HG02970 (cell line): ENCODE measurements at regions not wholly inside any gene's neighbourhood (a gene's known extent, or its start where the extent isn't known, plus 50 kb on each side); places are given as distances from the start of the nearest gene placed in this dataset.
"Not testable (repeated sequence)": the region's sequence is repeated elsewhere in the genome, so short reads cannot be mapped to it uniquely, and the experiment has no call there.

Experiments used
- ATAC-seq: cut with Tn5 transposase; IDR thresholded peaks from one replicate; pipeline ENCODE4 v1.9.1; 2021; ENCODE audit warnings: mild to moderate bottlenecking, moderate library complexity, moderate number of reproducible peaks; ENCODE audit not compliant: unreplicated experiment, low FRiP score

DNA sequence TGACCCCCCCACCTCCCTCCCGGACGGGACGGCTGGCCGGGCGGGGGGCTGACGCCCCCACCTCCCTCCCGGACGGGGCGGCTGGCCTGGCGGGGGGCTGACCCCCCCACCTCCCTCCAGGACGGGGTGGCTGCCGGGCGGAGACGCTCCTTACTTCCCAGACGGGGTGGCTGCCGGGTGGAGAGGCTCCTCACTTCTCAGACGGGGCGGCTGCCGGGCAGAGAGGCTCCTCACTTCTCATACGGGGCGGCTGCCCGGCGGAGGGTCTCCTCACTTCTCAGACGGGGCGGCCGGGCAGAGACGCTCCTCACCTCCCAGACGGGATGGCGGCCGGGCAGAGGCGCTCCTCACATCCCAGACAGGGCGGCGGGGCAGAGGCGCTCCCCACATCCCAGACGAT lies 84.7 kb downstream of the OR2B2 start:
- not testable (repeated sequence) for ATAC-seq

- ATAC-seq: not testable (repeated sequence)
These were observed 85.6 kb downstream of the OR2B2 start for GRCh38 chr6:27826612-27826985.

DNA sequence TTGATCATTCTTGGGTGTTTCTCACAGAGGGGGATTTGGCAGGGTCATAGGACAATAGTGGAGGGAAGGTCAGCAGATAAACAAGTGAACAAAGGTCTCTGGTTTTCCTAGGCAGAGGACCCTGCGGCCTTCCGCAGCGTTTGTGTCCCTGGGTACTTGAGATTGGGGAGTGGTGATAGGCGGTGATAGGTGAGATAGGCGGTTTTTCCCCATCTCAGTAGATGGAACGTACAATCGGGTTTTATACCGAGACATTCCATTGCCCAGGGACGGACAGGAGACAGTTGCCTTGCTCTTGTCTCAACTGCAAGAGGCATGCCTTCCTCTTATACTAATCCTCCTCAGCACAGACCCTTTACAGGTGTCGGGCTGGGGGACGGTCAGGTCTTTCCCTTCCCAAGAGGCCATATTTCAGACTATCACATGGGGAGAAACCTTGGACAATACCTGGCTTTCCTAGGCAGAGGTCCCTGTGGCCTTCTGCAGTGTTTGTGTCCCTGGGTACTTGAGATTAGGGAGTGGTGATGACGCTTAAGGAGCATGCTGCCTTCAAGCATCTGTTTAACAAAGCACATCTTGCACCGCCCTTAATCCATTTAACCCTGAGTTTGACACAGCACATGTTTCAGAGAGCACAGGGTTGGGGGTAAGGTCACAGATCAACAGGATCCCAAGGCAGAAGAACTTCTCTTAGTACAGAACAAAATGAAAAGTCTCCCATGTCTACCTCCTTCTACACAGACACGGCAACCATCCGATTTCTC lies 86.2 kb downstream of the OR2B2 start:
- ATAC-seq: not testable (repeated sequence)

DNA sequence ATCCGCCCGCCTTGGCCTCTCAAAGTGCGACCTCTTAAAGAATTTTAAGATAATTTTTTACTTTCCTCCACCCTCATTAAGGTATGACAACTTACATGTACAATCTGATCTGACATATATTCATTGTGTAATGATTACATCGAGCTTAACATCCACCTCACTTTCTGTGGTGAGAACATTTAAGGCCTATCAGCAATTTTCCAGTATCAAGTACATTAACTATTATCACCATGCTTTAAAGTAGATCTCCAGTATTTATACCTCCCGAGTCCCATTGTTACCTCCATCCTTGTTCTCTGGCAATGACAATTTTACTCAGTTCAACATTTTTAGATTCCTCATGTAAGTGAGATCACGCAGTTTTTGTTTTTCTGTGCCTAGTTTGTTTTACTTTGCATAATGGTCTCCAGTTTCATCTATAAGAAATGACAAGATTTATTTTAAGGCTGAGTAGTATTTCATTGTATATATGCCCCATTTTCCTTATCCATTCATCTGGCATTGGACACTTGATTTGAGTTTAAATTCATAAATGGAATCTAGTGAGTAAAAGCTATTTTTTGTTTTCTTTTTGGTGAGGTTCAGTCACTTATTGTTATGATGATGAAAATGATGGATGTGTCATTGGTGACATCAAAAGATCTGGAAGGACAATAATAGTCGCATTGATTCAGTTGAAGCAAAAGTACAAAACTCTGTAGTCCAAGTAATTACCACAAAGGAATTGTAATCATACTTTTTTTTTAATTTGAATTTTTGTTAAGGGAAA lies 87.0 kb downstream of the OR2B2 start:
- ATAC-seq: peak; percentile 8

DNA sequence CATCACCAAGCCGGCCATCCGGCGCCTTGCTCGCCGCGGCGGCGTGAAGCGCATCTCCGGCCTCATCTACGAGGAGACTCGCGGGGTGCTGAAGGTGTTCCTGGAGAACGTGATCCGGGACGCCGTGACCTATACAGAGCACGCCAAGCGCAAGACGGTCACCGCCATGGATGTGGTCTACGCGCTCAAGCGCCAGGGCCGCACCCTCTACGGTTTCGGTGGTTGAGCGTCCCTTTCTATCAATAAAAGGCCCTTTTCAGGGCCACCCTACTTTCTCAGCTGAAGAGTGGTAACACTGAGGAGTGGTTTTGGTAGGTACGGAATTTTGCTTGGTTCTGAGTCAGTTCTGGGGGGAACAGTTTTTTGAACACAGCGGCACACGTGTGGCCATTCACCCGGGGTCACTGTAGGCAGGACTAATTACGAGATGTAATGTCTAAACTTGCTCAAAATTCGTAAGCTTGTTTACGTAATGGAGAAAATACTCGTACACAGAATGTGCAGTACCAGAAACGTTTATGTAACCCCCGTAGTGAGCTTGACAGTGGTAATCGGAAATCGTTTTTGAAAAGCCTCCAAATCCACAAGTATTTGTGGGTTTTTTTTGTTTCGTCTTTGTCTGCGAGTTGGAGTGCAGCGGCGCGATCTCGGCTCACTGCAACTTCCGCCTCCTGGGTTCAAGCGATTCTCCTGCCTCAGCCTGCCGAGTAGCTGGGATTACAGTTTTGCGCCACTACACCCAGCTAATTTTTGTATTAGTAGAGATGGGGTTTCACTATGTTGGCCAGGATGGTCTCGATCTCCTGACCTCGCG lies 87.8 kb downstream of the OR2B2 start:
- ATAC-seq: peak; percentile 61

GRCh38 chr6:27823714-27824210 lies 88.4 kb downstream of the OR2B2 start:
- ATAC-seq: peak; percentile 61

DNA sequence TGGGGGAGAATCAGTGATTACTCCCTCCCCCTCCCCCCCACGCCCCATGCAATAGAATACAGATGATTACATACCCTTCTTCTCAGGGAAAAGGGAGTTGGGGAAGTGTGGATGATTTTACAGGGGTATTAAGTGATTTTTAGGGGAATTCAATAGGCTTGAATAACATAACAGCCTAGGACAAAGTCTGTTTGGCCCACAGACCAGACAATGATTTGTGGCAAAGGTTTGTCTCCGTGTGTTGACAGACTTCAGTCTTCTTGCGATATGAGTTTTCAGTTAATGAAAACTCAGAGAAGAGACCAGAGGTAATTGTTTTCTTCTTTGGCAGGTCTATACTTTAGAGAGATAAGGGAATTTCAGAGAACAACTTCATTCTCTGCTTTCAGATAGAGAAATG lies 95.3 kb downstream of the OR2B2 start:
- ATAC-seq: no peak

DNA sequence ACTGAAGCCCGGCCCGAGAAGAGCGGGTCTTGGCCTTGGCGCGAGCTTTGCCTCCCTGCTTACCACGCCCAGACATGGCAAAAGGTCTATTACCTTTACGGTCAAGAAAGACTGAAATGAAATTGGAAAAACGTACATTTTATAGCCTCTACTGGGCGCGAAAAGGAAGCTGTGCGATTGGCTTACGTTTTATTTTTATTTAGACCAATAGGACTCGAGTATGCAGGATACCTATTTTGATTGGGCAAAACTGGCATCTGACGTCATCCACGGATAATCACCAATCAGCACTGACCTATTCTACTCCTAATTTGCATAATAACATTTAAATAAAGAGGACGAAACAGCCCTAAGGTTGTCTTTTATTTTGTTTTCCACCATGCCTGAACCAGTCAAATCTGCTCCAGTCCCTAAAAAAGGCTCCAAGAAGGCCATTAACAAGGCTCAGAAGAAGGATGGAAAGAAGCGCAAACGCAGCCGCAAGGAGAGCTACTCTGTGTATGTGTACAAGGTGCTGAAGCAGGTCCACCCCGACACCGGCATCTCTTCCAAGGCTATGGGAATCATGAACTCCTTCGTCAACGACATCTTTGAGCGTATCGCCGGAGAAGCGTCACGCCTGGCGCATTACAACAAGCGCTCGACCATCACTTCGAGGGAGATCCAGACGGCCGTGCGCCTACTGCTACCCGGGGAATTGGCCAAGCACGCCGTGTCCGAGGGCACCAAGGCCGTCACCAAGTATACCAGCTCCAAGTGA lies 97.4 kb downstream of the OR2B2 start:
- ATAC-seq: peak; percentile 51

- ATAC-seq: peak; percentile 2
These were observed 97.9 kb downstream of the OR2B2 start for GRCh38 chr6:27814415-27814664.

DNA sequence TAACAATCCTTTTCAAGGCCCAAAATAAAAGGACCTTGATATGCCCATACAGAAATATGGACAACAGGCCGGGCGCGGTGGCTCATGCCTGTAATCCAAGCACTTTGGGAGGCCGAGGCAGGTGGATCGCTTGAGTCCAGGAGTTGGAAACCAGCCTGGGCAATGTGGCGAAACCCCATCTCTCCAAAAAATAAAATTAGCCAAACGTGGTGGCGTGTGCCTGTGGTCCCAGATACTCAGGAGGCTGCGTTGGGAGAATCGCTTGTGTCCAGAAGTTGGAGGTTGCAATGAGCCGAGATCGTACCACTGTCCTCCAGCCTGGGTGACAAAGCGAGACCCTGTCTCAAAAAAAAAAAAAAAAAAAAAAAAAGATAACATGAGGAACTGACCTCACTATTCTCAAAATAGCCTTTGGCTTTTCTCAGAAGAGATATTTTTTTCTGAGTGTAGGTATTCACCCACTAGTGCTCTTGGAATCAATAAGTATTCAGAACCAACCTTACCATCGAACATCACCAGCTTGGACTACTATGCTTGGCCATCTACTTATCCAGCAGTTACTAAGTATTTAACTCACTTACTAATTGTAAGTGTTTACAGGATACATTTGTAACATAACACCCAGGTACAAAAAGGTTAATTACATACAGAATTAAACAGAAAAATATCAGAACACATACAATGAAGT lies 99.2 kb downstream of the OR2B2 start:
- ATAC-seq: no peak

GRCh38 chr6:27812078-27812804 lies 100.0 kb downstream of the OR2B2 start:
- ATAC-seq: no peak

DNA sequence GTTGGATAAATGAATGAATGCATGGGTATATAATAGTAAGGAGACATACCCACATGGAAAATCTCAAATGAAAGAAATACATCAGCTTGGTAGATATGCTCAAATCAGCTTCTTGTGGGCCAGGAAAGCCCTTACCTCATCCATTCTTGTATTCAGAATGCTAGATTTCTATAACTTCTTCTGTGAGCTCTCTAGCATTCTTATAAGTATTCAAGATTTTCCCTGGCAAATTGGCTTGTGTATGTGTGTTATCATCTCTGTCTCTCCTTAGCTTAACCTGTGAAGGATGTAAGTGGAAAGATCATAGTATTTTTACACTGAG lies 100.8 kb downstream of the OR2B2 start:
- no peak for ATAC-seq

DNA sequence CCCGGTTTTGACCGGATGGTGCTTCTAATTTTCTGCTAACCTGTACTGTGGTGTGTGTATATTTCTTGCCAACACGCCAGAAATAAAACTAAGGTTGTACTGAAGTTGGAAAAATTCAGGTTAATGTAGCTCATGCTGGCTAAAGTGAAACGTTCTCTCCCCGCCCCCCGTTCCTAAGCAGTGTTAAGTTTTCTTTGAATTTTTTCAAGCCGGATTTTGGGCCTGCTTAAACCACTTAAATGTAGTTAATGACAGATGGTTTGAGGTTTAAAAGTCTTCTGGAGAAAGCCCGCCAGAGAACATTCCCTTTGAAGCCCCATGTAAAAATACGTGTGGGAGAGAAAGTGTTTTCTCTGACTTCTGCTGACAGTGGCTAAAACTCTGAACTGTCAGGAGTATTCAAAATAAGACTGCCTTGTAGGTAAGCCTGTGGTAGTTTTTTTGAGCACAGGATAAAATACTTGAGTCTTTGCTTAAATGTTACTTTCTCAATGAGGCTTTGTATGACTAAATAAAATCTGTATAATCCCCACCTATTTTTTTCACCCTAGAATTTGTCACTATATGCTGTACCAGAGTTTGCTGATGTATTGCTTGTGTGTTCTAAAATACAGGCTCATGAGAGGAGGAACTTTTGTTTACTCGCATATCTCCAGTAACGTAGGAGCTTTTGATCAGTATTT lies 101.3 kb downstream of the OR2B2 start:
- no peak for ATAC-seq

DNA sequence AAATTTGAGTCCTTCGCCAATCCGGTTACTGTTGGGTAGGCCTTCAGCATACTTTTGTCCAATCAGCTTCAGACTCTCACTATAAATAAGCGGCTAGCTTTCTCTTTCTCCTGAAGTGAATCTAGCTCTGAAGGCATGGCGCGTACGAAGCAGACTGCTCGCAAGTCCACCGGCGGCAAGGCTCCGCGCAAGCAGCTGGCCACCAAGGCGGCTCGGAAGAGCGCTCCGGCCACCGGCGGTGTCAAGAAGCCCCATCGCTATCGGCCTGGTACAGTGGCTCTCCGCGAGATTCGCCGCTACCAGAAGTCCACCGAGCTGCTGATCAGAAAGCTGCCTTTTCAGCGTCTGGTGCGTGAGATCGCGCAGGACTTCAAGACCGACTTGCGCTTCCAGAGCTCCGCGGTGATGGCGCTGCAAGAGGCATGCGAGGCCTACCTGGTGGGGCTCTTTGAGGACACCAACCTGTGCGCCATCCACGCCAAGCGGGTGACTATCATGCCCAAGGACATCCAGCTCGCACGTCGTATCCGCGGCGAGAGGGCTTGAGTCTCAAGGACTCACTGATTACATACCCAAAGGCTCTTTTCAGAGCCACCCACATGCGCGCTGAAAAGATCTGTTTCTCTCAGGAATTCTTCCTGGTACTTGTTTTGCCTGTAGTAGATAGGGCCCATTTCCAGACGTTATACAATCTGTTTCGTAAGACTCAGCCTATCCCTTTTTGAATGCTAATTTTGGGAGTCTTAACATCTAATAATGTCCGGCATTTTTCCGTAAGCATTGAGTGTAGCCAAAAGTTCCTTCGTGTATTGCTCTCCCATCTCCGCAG lies 102.0 kb downstream of the OR2B2 start:
- peak; percentile 29 for ATAC-seq

- no peak for ATAC-seq
These were observed 102.9 kb downstream of the OR2B2 start for GRCh38 chr6:27809067-27809938.

DNA sequence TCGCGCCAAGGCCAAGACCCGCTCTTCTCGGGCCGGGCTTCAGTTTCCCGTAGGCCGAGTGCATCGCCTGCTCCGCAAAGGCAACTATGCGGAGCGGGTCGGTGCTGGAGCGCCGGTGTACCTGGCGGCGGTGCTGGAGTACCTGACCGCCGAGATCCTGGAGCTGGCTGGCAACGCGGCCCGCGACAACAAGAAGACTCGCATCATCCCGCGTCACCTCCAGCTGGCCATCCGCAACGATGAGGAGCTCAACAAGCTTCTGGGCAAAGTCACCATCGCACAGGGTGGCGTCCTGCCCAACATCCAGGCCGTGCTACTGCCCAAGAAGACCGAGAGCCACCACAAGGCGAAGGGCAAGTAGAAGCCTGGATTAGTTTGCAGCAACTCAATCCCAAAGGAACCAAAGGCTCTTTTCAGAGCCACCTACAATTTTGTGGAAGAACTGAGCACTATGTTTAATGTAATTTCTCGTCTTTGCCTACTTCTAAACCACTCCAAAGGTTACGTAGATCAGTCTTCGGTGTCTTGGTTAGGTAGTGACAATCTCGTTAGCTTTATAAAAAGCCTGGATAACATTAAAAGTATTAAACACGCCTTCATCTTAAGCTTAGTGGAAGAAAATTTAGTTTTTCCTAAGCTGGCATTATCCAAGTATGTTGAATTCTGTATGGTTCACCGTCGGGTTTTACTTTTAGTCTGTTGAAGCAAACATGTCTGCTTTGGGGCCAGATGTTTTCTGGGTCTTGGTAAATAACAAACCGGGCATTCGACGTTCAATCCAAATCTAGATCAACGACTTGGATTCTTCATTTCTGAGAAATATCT lies 103.7 kb downstream of the OR2B2 start:
- not testable (repeated sequence) for ATAC-seq
